HEK293T (cell line): ENCODE measurements at regions not wholly inside any gene's neighbourhood (a gene's known extent, or its start where the extent isn't known, plus 50 kb on each side); places are given as distances from the start of the nearest gene placed in this dataset.

Source experiments
- CTCF ChIA-PET: fragments of 350-600 bp; formaldehyde crosslinking; extraction: SDS; loops from one replicate; lab custom pipeline; 2021; ENCODE audit warnings: antibody characterized with exemption, inconsistent platforms; lab: Yijun Ruan, JAX
- POLR2A ChIA-PET: fragments of 350-600 bp; formaldehyde crosslinking; extraction: SDS; loops from one replicate; lab custom pipeline; 2020; ENCODE audit warnings: antibody characterized with exemption, inconsistent platforms; lab: Yijun Ruan, JAX
- DNase-seq: peaks from one replicate; pipeline ENCODE4 v3.0.0; 2012; ENCODE audit warnings: mixed read lengths; ENCODE audit errors: extremely low spot score
- ARNT ChIP-seq: fragments of 450-650 bp; IDR thresholded peaks from 2 replicates; pipeline ENCODE4 v1.6.1; 2017; ENCODE audit warnings: mild to moderate bottlenecking
- BHLHE40 ChIP-seq: fragments of 450-650 bp; IDR thresholded peaks from 2 replicates; pipeline ENCODE4 v1.6.1; 2016; ENCODE audit warnings: mild to moderate bottlenecking, moderate library complexity, borderline replicate concordance
- CTBP1 ChIP-seq: fragments of 450-650 bp; IDR thresholded peaks from 2 replicates; pipeline ENCODE4 v1.6.1; 2016; ENCODE audit warnings: borderline replicate concordance
- ELF4 ChIP-seq: fragments of 450-650 bp; IDR thresholded peaks from 2 replicates; pipeline ENCODE4 v1.6.1; 2017; ENCODE audit warnings: antibody characterized with exemption
- FOXA1 ChIP-seq: fragments of 450-650 bp; IDR thresholded peaks from 2 replicates; pipeline ENCODE4 v1.6.1; 2016; ENCODE audit warnings: mild to moderate bottlenecking
- FOXK2 ChIP-seq: fragments of 450-650 bp; IDR thresholded peaks from 2 replicates; pipeline ENCODE4 v1.6.1; 2016; ENCODE audit warnings: mild to moderate bottlenecking
- FOXM1 ChIP-seq: fragments of 450-650 bp; IDR thresholded peaks from 2 replicates; pipeline ENCODE4 v1.6.1; 2017; ENCODE audit warnings: mild to moderate bottlenecking, borderline replicate concordance
- HDGF ChIP-seq: fragments of 450-650 bp; IDR thresholded peaks from 2 replicates; pipeline ENCODE4 v1.6.1; 2017; ENCODE audit warnings: antibody characterized with exemption, borderline replicate concordance
- L3MBTL2 ChIP-seq: fragments of 450-650 bp; conservative IDR thresholded peaks from 2 replicates; pipeline ENCODE4 v1.6.1; 2016; ENCODE audit warnings: mild to moderate bottlenecking
- LEF1 ChIP-seq: fragments of 450-650 bp; IDR thresholded peaks from 2 replicates; pipeline ENCODE4 v1.6.1; 2017; ENCODE audit warnings: mild to moderate bottlenecking, borderline replicate concordance
- NFRKB ChIP-seq: fragments of 450-650 bp; IDR thresholded peaks from 2 replicates; pipeline ENCODE4 v1.6.1; 2016; ENCODE audit warnings: mild to moderate bottlenecking, moderate library complexity
- PKNOX1 ChIP-seq: fragments of 450-650 bp; IDR thresholded peaks from 2 replicates; pipeline ENCODE4 v1.6.1; 2016
- SP1 ChIP-seq: fragments of 450-650 bp; IDR thresholded peaks from 2 replicates; pipeline ENCODE4 v1.6.1; 2017
- SUZ12 ChIP-seq: fragments of 450-650 bp; IDR thresholded peaks from 2 replicates; pipeline ENCODE4 v1.6.1; 2016; ENCODE audit warnings: mild to moderate bottlenecking
- TARDBP ChIP-seq: fragments of 450-650 bp; IDR thresholded peaks from 2 replicates; pipeline ENCODE4 v1.6.1; 2016
- ZNF384 ChIP-seq: fragments of 450-650 bp; IDR thresholded peaks from 2 replicates; pipeline ENCODE4 v1.6.1; 2016

GRCh38 chr14:97603201-97603600 is 806.0 kb downstream of the VRK1 start:
- POLR2A ChIA-PET: no interaction called here
- CTCF ChIA-PET: no interaction called here
- TF ChIP-seq SP1: no peak
- TF ChIP-seq SUZ12: no peak
- TF ChIP-seq LEF1: no peak
- TF ChIP-seq ZNF384: no peak
- no peak for TF ChIP-seq FOXM1
- TF ChIP-seq ELF4: no peak
- TF ChIP-seq BHLHE40: no peak
- TF ChIP-seq CTBP1: no peak
- TF ChIP-seq HDGF: no peak
- no peak for DNase-seq

GRCh38 chr14:97604731-97605130 is 807.5 kb downstream of the VRK1 start:
- ChIA-PET POLR2A (no interaction called here), CTCF (no interaction called here)
- TF ChIP-seq ARNT (no peak), LEF1 (no peak), L3MBTL2 (no peak), TARDBP (no peak), BHLHE40 (no peak), NFRKB (no peak), FOXA1 (no peak), SP1 (no peak), PKNOX1 (no peak), HDGF (no peak), FOXK2 (no peak), CTBP1 (no peak), FOXM1 (no peak)
- DNase-seq: no peak

- DNase-seq: no peak
- POLR2A ChIA-PET: interaction anchor here (0.7 kb wide), 1 partner anchor 628 kb away, joined by 3 read pairs; no protein-coding TSS in a partner anchor
- TF ChIP-seq ELF4: no peak
- CTCF ChIA-PET: interaction anchor here (0.9 kb wide), 1 partner anchor 1659 kb away, joined by 3 read pairs; no protein-coding TSS in a partner anchor
Observed at GRCh38 chr14:97618401-97618800, 821.2 kb downstream of the VRK1 start.

- DNase-seq: no peak
- POLR2A ChIA-PET: interaction anchor here (0.7 kb wide), 1 partner anchor 627 kb away, joined by 3 read pairs; no protein-coding TSS in a partner anchor
- TF ChIP-seq HDGF: no peak
- TF ChIP-seq CTBP1: no peak
- no peak for TF ChIP-seq FOXA1
- TF ChIP-seq PKNOX1: no peak
- no peak for TF ChIP-seq ZNF384
- no peak for TF ChIP-seq SP1
- TF ChIP-seq FOXM1: no peak
- TF ChIP-seq TARDBP: no peak
- no peak for TF ChIP-seq LEF1
- no peak for TF ChIP-seq SUZ12
- no peak for TF ChIP-seq ELF4
- TF ChIP-seq L3MBTL2: no peak
- no peak for TF ChIP-seq FOXK2
- TF ChIP-seq ARNT: no peak
- TF ChIP-seq NFRKB: no peak
- no peak for TF ChIP-seq BHLHE40
- CTCF ChIA-PET: interaction anchor here (0.9 kb wide), 1 partner anchor 1658 kb away, joined by 3 read pairs; no protein-coding TSS in a partner anchor
Observed at GRCh38 chr14:97618917-97619690, 821.9 kb downstream of the VRK1 start.

- TF ChIP-seq FOXM1 (no peak), L3MBTL2 (no peak), CTBP1 (no peak), BHLHE40 (no peak), PKNOX1 (no peak), ARNT (no peak), SUZ12 (no peak), NFRKB (no peak), TARDBP (no peak), ZNF384 (no peak), HDGF (no peak), ELF4 (no peak), FOXA1 (no peak), SP1 (no peak), LEF1 (no peak), FOXK2 (no peak)
- CTCF ChIA-PET: no interaction called here
Observed at GRCh38 chr14:97620066-97620465, 822.9 kb downstream of the VRK1 start.

GRCh38 chr14:97624985-97625384 is 827.8 kb downstream of the VRK1 start:
- CTCF ChIA-PET: no interaction called here
- POLR2A ChIA-PET: no interaction called here
- TF ChIP-seq ARNT (no peak), SP1 (no peak), CTBP1 (no peak)
- DNase-seq: no peak

More at GRCh38 chr14:97620066-97620465, 822.9 kb downstream of the VRK1 start:
- POLR2A ChIA-PET: no interaction called here
- no peak for DNase-seq
